Endothelial cell of umbilical vein (primary cell): ENCODE measurements at regions not wholly inside any gene's neighbourhood (a gene's known extent, or its start where the extent isn't known, plus 50 kb on each side); places are given as distances from the start of the nearest gene placed in this dataset.

Experiments
- EZH2 ChIP-seq: IDR thresholded peaks from 2 replicates; pipeline ENCODE4 v1.6.1; 2012; ENCODE audit warnings: borderline replicate concordance, low read depth, mild to moderate bottlenecking, moderate library complexity, low read length, inconsistent platforms; ENCODE audit not compliant: severe bottlenecking
- POLR2A ChIP-seq: IDR thresholded peaks from 2 replicates; pipeline ENCODE4 v1.6.1; 2012; ENCODE audit warnings: low read depth, mild to moderate bottlenecking, control low read depth, low read length

DNA sequence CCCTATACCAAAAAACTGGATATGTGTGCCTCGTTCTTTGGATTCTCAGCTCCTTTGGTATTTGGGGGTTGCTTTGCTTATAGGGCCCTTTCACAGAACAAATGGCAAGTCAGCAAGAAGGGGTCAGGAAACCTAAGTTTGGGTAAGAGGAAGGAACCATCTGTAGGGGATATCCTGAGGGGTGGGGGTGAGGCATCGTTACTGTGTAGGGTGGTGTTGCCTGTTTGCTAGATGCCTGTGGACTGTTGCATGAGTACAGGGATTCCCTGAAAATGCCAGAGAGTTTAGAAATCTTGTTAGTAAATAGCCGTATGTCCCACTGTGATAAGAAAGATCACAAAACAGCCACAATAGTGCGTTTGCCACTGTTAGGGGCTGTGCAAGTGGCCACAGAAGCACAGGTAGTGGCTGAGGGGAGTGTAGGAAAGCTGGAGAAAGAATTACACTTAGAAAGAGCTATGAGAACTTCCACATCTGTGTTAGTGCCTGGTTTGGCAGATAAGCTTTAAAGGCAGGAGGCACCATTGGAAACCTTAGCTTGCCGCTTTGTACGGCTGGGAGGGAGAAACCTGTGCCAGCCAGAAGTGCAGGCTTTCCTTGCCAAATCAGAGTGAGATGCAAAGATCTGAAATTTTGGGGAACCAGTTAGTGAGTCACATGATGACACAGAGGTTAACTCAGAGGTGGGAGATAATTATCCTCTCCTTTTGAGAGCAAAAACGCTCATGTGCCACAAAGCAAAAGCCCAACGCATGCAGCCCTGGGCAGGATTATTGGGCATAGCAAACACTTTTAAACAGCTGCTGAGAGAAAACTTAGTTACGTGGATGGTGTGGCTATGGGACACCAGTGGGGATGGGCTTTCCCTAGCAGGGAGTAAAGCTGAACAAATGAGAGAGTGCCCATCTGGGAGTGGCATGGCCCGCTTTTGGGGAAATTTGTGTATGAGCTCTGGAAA, 343.7 kb downstream of the ARAP2 start:
- TF ChIP-seq POLR2A: no peak
- no peak for TF ChIP-seq EZH2
